ENCODE measurements at regions not wholly inside any gene's neighbourhood (a gene's known extent, or its start where the extent isn't known, plus 50 kb on each side); places are given as distances from the start of the nearest gene placed in this dataset.
"Not testable (repeated sequence)": the region's sequence is repeated elsewhere in the genome, so short reads cannot be mapped to it uniquely, and the experiment has no call there.

GRCh38 chr5:127213231-127213630 is 77.4 kb upstream of the MEGF10 start:
- Histone ChIP-seq H3K79me2 (ENCODE audit: low read length) (no peaks in the 10 kb centered on the region), H3K36me3 (replicated peaks; ENCODE audit: low read depth, low read length) (no peaks in the 10 kb centered on the region), H3K27ac (ENCODE audit: low read length) (no peak overlapping the region), H3K9me3 (ENCODE audit: insufficient read depth, low read length) (no peaks in the 10 kb centered on the region), H3K9ac (ENCODE audit: low read length) (no peak overlapping the region), H3K4me3 (ENCODE audit: low read length) (no peak overlapping the region), H2AFZ (ENCODE audit: low read depth, low read length) (no peak overlapping the region), H3K4me2 (ENCODE audit: low read length) (no peak overlapping the region), H4K20me1 (ENCODE audit: insufficient read depth, low read length) (no peaks in the 10 kb centered on the region), H3K27me3 (ENCODE audit: low read depth, low read length) (no peaks in the 10 kb centered on the region), H3K4me1 (ENCODE audit: low read length) (no peaks in the 10 kb centered on the region)
- no peak for TF ChIP-seq EZH2phosphoT487 (IDR thresholded peaks at IDR 0.05; ENCODE audit: low read depth)

- H3K9me3 ChIP-seq (ENCODE audit: insufficient read depth, low read length): no peaks in the 10 kb centered on the region
- no peak overlapping the region for H3K9ac ChIP-seq (ENCODE audit: low read length)
- H4K20me1 ChIP-seq (ENCODE audit: insufficient read depth, low read length): no peaks in the 10 kb centered on the region
- H3K4me2 ChIP-seq (ENCODE audit: low read length): no peak overlapping the region
- no peaks in the 10 kb centered on the region for H3K27me3 ChIP-seq (ENCODE audit: low read depth, low read length)
- no peak overlapping the region for H2AFZ ChIP-seq (ENCODE audit: low read depth, low read length)
- no peak overlapping the region for H3K27ac ChIP-seq (ENCODE audit: low read length)
- H3K4me1 ChIP-seq (ENCODE audit: low read length): no peaks in the 10 kb centered on the region
- H3K79me2 ChIP-seq (ENCODE audit: low read length): no peaks in the 10 kb centered on the region
- no peaks in the 10 kb centered on the region for H3K36me3 ChIP-seq (replicated peaks; ENCODE audit: low read depth, low read length)
- TF ChIP-seq EZH2phosphoT487 (IDR thresholded peaks at IDR 0.05; ENCODE audit: low read depth): no peak
- no peak for TF ChIP-seq CTCF (IDR thresholded peaks at IDR 0.05; ENCODE audit: low read depth, low read length)
- no peak overlapping the region for H3K4me3 ChIP-seq (ENCODE audit: low read length)
Measured at GRCh38 chr5:127216143-127216542, 74.5 kb upstream of the MEGF10 start.

GRCh38 chr5:127216898-127217675 is 73.5 kb upstream of the MEGF10 start:
- Histone ChIP-seq H3K36me3 (replicated peaks; ENCODE audit: low read depth, low read length) (no peaks in the 10 kb centered on the region), H2AFZ (ENCODE audit: low read depth, low read length) (no peak overlapping the region), H3K9me3 (ENCODE audit: insufficient read depth, low read length) (no peaks in the 10 kb centered on the region), H3K4me1 (ENCODE audit: low read length) (no peaks in the 10 kb centered on the region), H4K20me1 (ENCODE audit: insufficient read depth, low read length) (no peaks in the 10 kb centered on the region), H3K27me3 (ENCODE audit: low read depth, low read length) (no peaks in the 10 kb centered on the region), H3K9ac (ENCODE audit: low read length) (no peak overlapping the region), H3K79me2 (ENCODE audit: low read length) (no peaks in the 10 kb centered on the region), H3K4me3 (ENCODE audit: low read length) (no peak overlapping the region), H3K4me2 (ENCODE audit: low read length) (no peak overlapping the region), H3K27ac (ENCODE audit: low read length) (no peak overlapping the region)
- no peak for TF ChIP-seq EZH2phosphoT487 (IDR thresholded peaks at IDR 0.05; ENCODE audit: low read depth)
- no peak for TF ChIP-seq CTCF (IDR thresholded peaks at IDR 0.05; ENCODE audit: low read depth, low read length)

GRCh38 chr5:127221936-127222335 is 68.7 kb upstream of the MEGF10 start:
- not testable (repeated sequence) for H3K79me2 ChIP-seq (ENCODE audit: low read length); H3K27ac ChIP-seq (ENCODE audit: low read length); H3K4me3 ChIP-seq (ENCODE audit: low read length); H3K4me1 ChIP-seq (ENCODE audit: low read length); H3K27me3 ChIP-seq (ENCODE audit: low read depth, low read length); H3K9ac ChIP-seq (ENCODE audit: low read length); H2AFZ ChIP-seq (ENCODE audit: low read depth, low read length); H3K4me2 ChIP-seq (ENCODE audit: low read length); H4K20me1 ChIP-seq (ENCODE audit: insufficient read depth, low read length); H3K9me3 ChIP-seq (ENCODE audit: insufficient read depth, low read length); H3K36me3 ChIP-seq (replicated peaks; ENCODE audit: low read depth, low read length)

- H3K9ac ChIP-seq (ENCODE audit: low read length); H3K4me2 ChIP-seq (ENCODE audit: low read length); H3K4me1 ChIP-seq (ENCODE audit: low read length); H3K36me3 ChIP-seq (replicated peaks; ENCODE audit: low read depth, low read length); H3K9me3 ChIP-seq (ENCODE audit: insufficient read depth, low read length); H2AFZ ChIP-seq (ENCODE audit: low read depth, low read length); H3K4me3 ChIP-seq (ENCODE audit: low read length); H4K20me1 ChIP-seq (ENCODE audit: insufficient read depth, low read length); H3K27me3 ChIP-seq (ENCODE audit: low read depth, low read length); H3K27ac ChIP-seq (ENCODE audit: low read length); H3K79me2 ChIP-seq (ENCODE audit: low read length): not testable (repeated sequence)
Measured at GRCh38 chr5:127222571-127223156, 67.9 kb upstream of the MEGF10 start.

All from OCI-LY3 (cell line).